GM10248 (cell line): ENCODE measurements at regions not wholly inside any gene's neighbourhood (a gene's known extent, or its start where the extent isn't known, plus 50 kb on each side); places are given as distances from the start of the nearest gene placed in this dataset.

ENCODE experiments used
- CTCF ChIA-PET: fragments of 300-600 bp; sonication (Branson Sonifier 250); formaldehyde crosslinking; extraction: SDS; loops from one replicate; lab custom pipeline; 2021; ENCODE audit warnings: antibody characterized with exemption; lab: Yijun Ruan, JAX
- POLR2A ChIA-PET: fragments of 350-650 bp; sonication (Branson Sonifier 250); formaldehyde crosslinking; extraction: SDS; loops from one replicate; lab custom pipeline; 2020; ENCODE audit warnings: antibody characterized with exemption; lab: Yijun Ruan, JAX
- DNase-seq: peaks from one replicate; pipeline ENCODE4 v3.0.0; 2012; ENCODE audit errors: extremely low spot score
- TF ChIP-seq, protein P1 (sequence below): IDR thresholded peaks from 2 replicates; pipeline ENCODE4 v1.5.1; 2012; ENCODE audit warnings: mild to moderate bottlenecking, low read depth; ENCODE audit errors: extremely low read depth, missing control alignments, control extremely low read depth

DNA sequence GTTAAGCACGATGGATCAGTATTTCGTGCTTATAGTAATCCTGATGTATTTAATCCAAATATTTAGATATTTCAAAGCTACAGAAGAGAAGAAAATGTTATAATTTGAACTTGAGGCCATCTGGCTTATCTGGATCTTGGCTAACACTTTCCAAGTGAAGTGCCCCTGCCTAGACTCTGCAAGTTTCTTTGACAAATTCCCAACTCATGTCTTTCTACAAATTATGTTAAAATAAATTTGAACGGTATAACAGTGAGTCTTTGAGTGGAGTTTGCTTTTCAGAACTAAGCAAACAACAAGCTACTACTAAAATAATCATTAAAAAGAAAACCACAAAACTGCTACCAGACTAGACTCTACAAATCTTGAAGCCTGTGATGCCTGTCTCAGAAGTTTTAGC, 374.4 kb upstream of the PRICKLE1 start:
- DNase-seq: no peak
- TF ChIP-seq, protein P1, sequence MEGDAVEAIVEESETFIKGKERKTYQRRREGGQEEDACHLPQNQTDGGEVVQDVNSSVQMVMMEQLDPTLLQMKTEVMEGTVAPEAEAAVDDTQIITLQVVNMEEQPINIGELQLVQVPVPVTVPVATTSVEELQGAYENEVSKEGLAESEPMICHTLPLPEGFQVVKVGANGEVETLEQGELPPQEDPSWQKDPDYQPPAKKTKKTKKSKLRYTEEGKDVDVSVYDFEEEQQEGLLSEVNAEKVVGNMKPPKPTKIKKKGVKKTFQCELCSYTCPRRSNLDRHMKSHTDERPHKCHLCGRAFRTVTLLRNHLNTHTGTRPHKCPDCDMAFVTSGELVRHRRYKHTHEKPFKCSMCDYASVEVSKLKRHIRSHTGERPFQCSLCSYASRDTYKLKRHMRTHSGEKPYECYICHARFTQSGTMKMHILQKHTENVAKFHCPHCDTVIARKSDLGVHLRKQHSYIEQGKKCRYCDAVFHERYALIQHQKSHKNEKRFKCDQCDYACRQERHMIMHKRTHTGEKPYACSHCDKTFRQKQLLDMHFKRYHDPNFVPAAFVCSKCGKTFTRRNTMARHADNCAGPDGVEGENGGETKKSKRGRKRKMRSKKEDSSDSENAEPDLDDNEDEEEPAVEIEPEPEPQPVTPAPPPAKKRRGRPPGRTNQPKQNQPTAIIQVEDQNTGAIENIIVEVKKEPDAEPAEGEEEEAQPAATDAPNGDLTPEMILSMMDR: no peak
- POLR2A ChIA-PET: interaction anchor here (0.6 kb wide), 1 partner anchor 10 kb away, joined by 6 read pairs; no protein-coding TSS in a partner anchor
- CTCF ChIA-PET: interaction anchor here (0.9 to 1.6 kb wide), 4 partner anchors 11 to 185 kb away, joined by 3 to 4 read pairs (median 3); no protein-coding TSS in a partner anchor

DNA sequence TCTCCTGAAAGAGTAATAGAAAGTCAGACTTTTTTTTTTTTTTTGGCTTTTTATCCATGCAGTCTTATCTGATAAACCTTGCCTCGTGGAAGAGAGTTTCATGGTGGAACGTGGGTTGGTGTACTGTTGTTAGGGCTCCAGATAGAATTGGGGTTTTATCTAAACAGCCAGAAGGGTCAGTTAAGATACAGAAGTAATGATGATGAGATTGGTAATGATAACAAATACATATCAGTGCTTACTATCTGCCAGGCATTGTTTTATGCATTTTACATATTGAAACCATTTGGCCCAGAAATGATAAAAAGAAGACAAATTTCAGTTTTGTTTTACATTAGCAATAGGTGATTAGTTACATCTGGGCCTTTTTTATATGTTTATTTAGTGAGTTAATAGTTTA, 372.8 kb upstream of the PRICKLE1 start:
- TF ChIP-seq, protein P1: no peak
- CTCF ChIA-PET: no interaction called here
- POLR2A ChIA-PET: no interaction called here
- no peak for DNase-seq

DNA sequence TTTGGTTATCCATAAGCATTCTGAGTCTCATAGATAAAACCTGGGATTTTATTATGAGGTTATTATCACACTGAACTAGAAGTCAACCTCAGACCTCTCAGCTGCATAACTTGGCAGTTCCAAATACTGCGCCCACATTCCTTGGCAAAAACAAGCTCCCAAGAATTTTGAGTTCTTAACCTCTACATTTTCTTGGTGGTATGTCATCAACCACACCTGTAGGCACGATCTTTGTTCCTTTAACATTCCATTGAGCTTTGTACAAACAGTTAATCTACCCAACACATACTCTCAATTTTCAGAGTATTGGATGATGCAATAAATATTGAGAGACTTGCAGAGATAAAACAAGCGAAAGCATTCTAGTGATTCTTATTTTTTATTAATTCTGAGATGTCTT, 371.8 kb upstream of the PRICKLE1 start:
- ChIA-PET CTCF (interaction anchor here (1.0 kb wide), 1 partner anchor 15 kb away, joined by 3 read pairs; no protein-coding TSS in a partner anchor), POLR2A (no interaction called here)
- no peak for DNase-seq

DNA sequence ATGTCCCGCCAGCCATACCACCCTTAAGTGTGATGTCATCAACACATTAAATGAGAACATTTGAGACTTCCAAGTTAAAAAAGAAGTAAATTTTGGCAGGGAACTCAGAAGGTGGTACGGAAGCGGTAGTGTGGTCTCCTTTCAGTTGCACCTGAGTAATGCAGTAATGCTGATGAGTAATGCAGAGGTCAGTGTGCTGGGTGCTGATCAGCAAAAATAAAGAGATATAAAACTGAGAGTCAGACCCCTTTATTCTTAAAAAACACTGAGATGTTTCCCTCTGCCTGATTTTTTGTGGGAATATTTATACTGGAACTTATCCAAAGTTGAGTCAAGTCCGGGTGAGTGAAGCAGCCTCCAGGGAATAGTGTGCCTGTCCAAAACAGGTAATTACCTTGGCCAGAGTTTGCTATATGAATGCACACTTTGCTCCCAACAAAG, 370.6 kb upstream of the PRICKLE1 start:
- TF ChIP-seq, protein P1: no peak
- ChIA-PET CTCF (no interaction called here), POLR2A (no interaction called here)
- DNase-seq: no peak

More for the DNA sequence above, 371.8 kb upstream of the PRICKLE1 start:
- TF ChIP-seq, protein P1: no peak

DNA sequence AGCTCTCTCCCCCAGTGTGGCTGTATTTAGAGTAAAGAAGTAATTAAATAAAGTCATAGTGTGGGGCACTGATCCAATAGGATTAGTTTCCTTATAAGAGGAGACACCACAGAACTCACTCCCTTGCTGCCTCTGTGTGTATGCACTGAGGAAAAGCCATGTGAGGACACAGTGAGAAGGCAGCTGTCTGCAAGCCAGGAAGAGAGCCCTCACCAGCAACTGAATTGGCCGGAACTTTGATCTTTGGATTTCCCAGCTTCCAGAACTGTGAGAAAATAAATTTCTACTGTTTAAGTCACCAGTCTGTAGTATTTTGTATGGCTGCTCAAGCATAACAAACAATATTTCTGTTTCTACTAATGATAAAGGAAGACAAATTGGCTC, 368.7 kb upstream of the PRICKLE1 start:
- CTCF ChIA-PET: no interaction called here
- no peak for DNase-seq
- POLR2A ChIA-PET: no interaction called here
- TF ChIP-seq, protein P1: no peak

DNA sequence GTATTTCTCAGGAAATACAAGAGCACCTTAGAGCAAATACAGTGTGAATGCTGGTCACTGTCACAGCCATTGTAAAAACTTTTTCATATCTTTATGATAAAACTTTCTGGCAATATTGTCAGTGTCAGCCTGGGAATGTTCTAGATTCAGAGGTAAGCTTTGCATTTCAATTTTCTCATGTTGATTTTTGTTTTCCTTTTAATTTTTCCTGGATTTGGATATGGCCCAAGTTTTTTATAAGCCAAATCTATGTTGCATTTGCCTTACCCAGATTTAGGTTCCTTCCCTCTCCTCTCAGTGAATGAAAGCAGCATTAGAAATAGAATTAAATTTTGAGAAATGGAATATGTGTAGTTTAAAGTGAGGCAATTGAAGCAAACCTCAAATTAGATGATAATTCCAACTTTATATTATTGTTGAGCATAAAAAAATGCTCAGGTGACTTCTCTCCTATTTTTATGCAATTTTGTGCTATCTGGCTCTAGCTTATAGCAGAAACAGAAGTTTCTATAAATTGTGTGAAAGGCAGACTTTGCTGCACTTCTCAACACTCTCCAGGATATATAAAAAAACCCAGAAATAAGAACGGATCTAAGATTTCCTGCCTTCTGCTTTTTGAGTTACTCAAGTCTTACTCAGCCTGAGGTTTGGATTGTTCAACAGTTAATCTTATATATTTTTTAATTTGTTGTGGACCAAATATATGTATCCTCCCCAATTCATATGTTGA, 368.2 kb upstream of the PRICKLE1 start:
- CTCF ChIA-PET: interaction anchor here (1.0 kb wide), 1 partner anchor 28 kb away, joined by 3 read pairs; no protein-coding TSS in a partner anchor
- no peak for DNase-seq
- POLR2A ChIA-PET: no interaction called here
- TF ChIP-seq, protein P1: no peak
